K562 (cell line): ENCODE measurements at regions not wholly inside any gene's neighbourhood (a gene's known extent, or its start where the extent isn't known, plus 50 kb on each side); places are given as distances from the start of the nearest gene placed in this dataset.

Experiments used
- ATAC-seq: fragments of 200-7000 bp; cut with Tn5 transposase; 3 replicates; pipeline ENCODE4 v1.9.1; 2020; ENCODE audit warnings: moderate library complexity
- BruUV-seq: library from RNA; stranded (reverse); fragments of 400-500 nt; replicated peaks from 2 replicates; lab custom pipeline; 2021; lab: Mats Ljungman, UMichigan
- CTCF ChIA-PET: fragments of 300-600 bp; formaldehyde crosslinking; extraction: SDS; loops from one replicate; lab custom pipeline; 2021; ENCODE audit warnings: low intra/inter-chr PET ratio; lab: Yijun Ruan, JAX
- POLR2A ChIA-PET: fragments of 300-600, 350-650 bp; sonication (Branson Sonifier 250); formaldehyde crosslinking; extraction: SDS; loops from one replicate; lab custom pipeline; 2021; ENCODE audit warnings: antibody characterized with exemption, inconsistent platforms; lab: Yijun Ruan, JAX
- DNase-seq, 4 experiments: peaks; one replicate each; pipeline versions ENCODE4 v3.0.0 to v3.0.0-alpha.2; 2011 to 2018; ENCODE audit warnings: low spot score in 3 of 4, mixed read lengths in 3 of 4; ENCODE audit errors: extremely low read depth in 1 of 4
- FAIRE-seq: peaks from 2 replicates; lab custom pipeline; 2011; peaks lifted over from hg19 to GRCh38; lab: Jason Lieb, UNC
- H2AFZ ChIP-seq: 2 replicates; pipeline ENCODE4 v1.6.0; 2011; ENCODE audit warnings: low read depth, low read length, control low read depth, inconsistent platforms
- H3K27ac ChIP-seq: fragments of 200-600 bp; 3 replicates; pipeline ENCODE4 v1.8.0; 2011; ENCODE audit warnings: low read depth, mild to moderate bottlenecking, control low read depth, inconsistent platforms, low read length, moderate library complexity, mixed read lengths; ENCODE audit errors: extremely low read depth
- H3K27me3 ChIP-seq, 2 experiments: fragments of 300-600 bp in 1 of 2; 2 replicates in 1 of 2; 3 replicates in 1 of 2; pipeline versions ENCODE4 v1.6.0 to v1.8.0; 2011; ENCODE audit warnings: inconsistent platforms in 2 of 2, low read length in 2 of 2, mild to moderate bottlenecking in 1 of 2, mixed read lengths in 1 of 2, moderate library complexity in 1 of 2; ENCODE audit not compliant: control insufficient read depth in 2 of 2, insufficient read depth in 2 of 2
- H3K36me3 ChIP-seq: fragments of 300-600 bp; 3 replicates; pipeline ENCODE4 v1.8.0; 2011; ENCODE audit warnings: mild to moderate bottlenecking, low read length, inconsistent platforms; ENCODE audit not compliant: control insufficient read depth, insufficient read depth
- H3K4me1 ChIP-seq, 2 experiments: fragments of 200-600 bp in 1 of 2; replicated peaks in 1 of 2; 2 replicates in 1 of 2; 3 replicates in 1 of 2; pipeline versions ENCODE4 v1.5.1 to v1.8.0; 2011; ENCODE audit warnings: inconsistent platforms in 2 of 2, low read length in 2 of 2, mild to moderate bottlenecking in 1 of 2, mixed read lengths in 1 of 2, moderate library complexity in 1 of 2; ENCODE audit not compliant: control insufficient read depth in 2 of 2, insufficient read depth in 2 of 2
- H3K4me2 ChIP-seq: 2 replicates; pipeline ENCODE4 v1.6.1; 2011; ENCODE audit warnings: low read length, control low read depth, inconsistent platforms, mixed read lengths; ENCODE audit not compliant: insufficient read depth
- H3K4me3 ChIP-seq: fragments of 200-600 bp; sonication (generic), shearing (Covaris generic); 2 replicates; pipeline ENCODE4 v1.5.1; 2016; ENCODE audit warnings: control low read depth, inconsistent platforms
- H3K79me2 ChIP-seq: fragments of 200-600 bp; 3 replicates; pipeline ENCODE4 v1.8.0; 2011; ENCODE audit warnings: low read length, inconsistent platforms; ENCODE audit not compliant: control insufficient read depth, insufficient read depth
- H3K9ac ChIP-seq, 2 experiments: 2 replicates each; pipeline versions ENCODE4 v1.6.0 to v1.6.1; 2011; ENCODE audit warnings: low read depth in 2 of 2, low read length in 2 of 2, control low read depth in 1 of 2, inconsistent platforms in 1 of 2, mild to moderate bottlenecking in 1 of 2, mixed read lengths in 1 of 2; ENCODE audit not compliant: insufficient read depth in 1 of 2
- H3K9me1 ChIP-seq: one replicate; pipeline ENCODE4 v1.6.0; 2011; ENCODE audit warnings: inconsistent platforms, mild to moderate bottlenecking, low read length, moderate library complexity; ENCODE audit not compliant: control insufficient read depth, insufficient read depth
- H3K9me3 ChIP-seq: replicated peaks from 2 replicates; pipeline ENCODE4 v1.5.1; 2011; ENCODE audit warnings: low read depth, low read length, inconsistent platforms; ENCODE audit not compliant: control insufficient read depth, insufficient read depth
- H4K20me1 ChIP-seq: replicated peaks from 2 replicates; pipeline ENCODE4 v1.6.1; 2011; ENCODE audit warnings: low read length, inconsistent platforms, mixed read lengths; ENCODE audit not compliant: control insufficient read depth, insufficient read depth
- FOXJ2 ChIP-seq: fragments of 200-800 bp; sonication (Bioruptor generic); IDR thresholded peaks from 2 replicates; pipeline ENCODE4 v1.6.1; 2016; ENCODE audit warnings: missing genetic modification characterization, missing compliant biosample characterization
- HLTF ChIP-seq: fragments of 450-650 bp; IDR thresholded peaks from 2 replicates; pipeline ENCODE4 v1.6.1; 2016
- MCM5 ChIP-seq: fragments of 450-650 bp; IDR thresholded peaks from 2 replicates; pipeline ENCODE4 v1.6.1; 2016; ENCODE audit warnings: low read depth
- NBN ChIP-seq: fragments of 450-650 bp; IDR thresholded peaks from 2 replicates; pipeline ENCODE4 v1.6.1; 2016; ENCODE audit warnings: low read depth, mild to moderate bottlenecking
- SNAPC5 ChIP-seq: fragments of 250-450 bp; sonication (Bioruptor Pico); IDR thresholded peaks from 2 replicates; pipeline ENCODE4 v1.8.0; 2021; ENCODE audit warnings: moderate library complexity, mild to moderate bottlenecking, inconsistent platforms
- ZNF655 ChIP-seq: fragments of 250-450 bp; sonication (Bioruptor Pico); IDR thresholded peaks from 2 replicates; pipeline ENCODE4 v1.5.0; 2021
- ZSCAN32 ChIP-seq: fragments of 450-650 bp; formaldehyde crosslinking; IDR thresholded peaks from 2 replicates; pipeline ENCODE4 v1.4.0; 2020; ENCODE audit warnings: mild to moderate bottlenecking, moderate library complexity
- WGBS: fragments of 100-300 bp; shearing (Covaris generic); methylation state at CpG from one replicate; pipeline ENCODE4 v1.1.6; 2016; ENCODE audit warnings: low coverage, mixed read lengths; ENCODE audit not compliant: insufficient coverage; ENCODE audit errors: missing lambda C conversion rate; 5-methylcytosine and 5-hydroxymethylcytosine counted together
- in situ Hi-C: fragments of 300-500 bp; cut with MboI; formaldehyde crosslinking; loops from 4 replicates; pipeline ENCODE4 v1.15.0; 2018; ENCODE audit warnings: inconsistent platforms, mixed read lengths
- intact Hi-C: fragments of 100-400 bp; cut with micrococcal nuclease; formaldehyde crosslinking; loops from 2 replicates; pipeline ENCODE4 v1.14.2; 2022

GRCh38 chr12:59181196-59181777, 261.0 kb upstream of the LRIG3 start (continued):
- TF ChIP-seq SNAPC5 (CRISPR knock-in tag) = no peak

- Histone ChIP-seq H3K9me1 (no peaks in the 10 kb centered on the region), H3K36me3 (no peaks in the 10 kb centered on the region), H3K27me3 (no peaks in the 10 kb centered on the region), H3K27ac (no peak overlapping the region), H3K4me2 (no peak overlapping the region), H3K9me3 (no peaks in the 10 kb centered on the region; the same call in 1 of the 2 replicates), H3K4me3 (no peak overlapping the region), H3K79me2 (no peaks in the 10 kb centered on the region)
- POLR2A ChIA-PET = no interaction called here
- no peak for TF ChIP-seq ZNF655 (CRISPR knock-in tag)
- no peak for TF ChIP-seq HLTF
- no peak for TF ChIP-seq FOXJ2 (tag)
- no peak for TF ChIP-seq ZSCAN32 (CRISPR knock-in tag)
- TF ChIP-seq NBN = no peak
- TF ChIP-seq MCM5 = no peak
- TF ChIP-seq, all 486 proteins: peak for 0
- H2AFZ ChIP-seq = no peak overlapping the region
- no peaks in the 10 kb centered on the region for H4K20me1 ChIP-seq
- ATAC-seq (no peak), FAIRE-seq (no peak), DNase-seq (no peak)
- 0% methylated on average over 1 of the region's 1 CpG for WGBS
- CTCF ChIA-PET = no interaction called here
- no TSS peak for BruUV-seq
- H3K9ac ChIP-seq = no peak overlapping the region
- intact Hi-C loops = no loop called here
- in situ Hi-C loops = no loop called here
- H3K4me1 ChIP-seq = no peaks in the 10 kb centered on the region
Observed at GRCh38 chr12:59179231-59179630, 258.9 kb upstream of the LRIG3 start.
